GM13977 (cell line): ENCODE measurements at regions not wholly inside any gene's neighbourhood (a gene's known extent, or its start where the extent isn't known, plus 50 kb on each side); places are given as distances from the start of the nearest gene placed in this dataset.

ENCODE experiments used
- DNase-seq: peaks from one replicate; pipeline ENCODE4 v3.0.0; 2012; ENCODE audit warnings: low spot score
- CTCF ChIP-seq: IDR thresholded peaks from 2 replicates; pipeline ENCODE4 v1.5.1; 2012; ENCODE audit warnings: mild to moderate bottlenecking, control low read depth; ENCODE audit not compliant: insufficient read depth; ENCODE audit errors: extremely low read depth, missing control alignments
- in situ Hi-C: fragments of 300-500 bp; cut with MboI; formaldehyde crosslinking; loops from one replicate; pipeline ENCODE4 v1.12.0; 2022; ENCODE audit warnings: low sequenced_read_pairs, low pct_unique_long_range_greater_than_20kb, mixed read lengths, inconsistent platforms; ENCODE audit not compliant: unreplicated experiment

DNA sequence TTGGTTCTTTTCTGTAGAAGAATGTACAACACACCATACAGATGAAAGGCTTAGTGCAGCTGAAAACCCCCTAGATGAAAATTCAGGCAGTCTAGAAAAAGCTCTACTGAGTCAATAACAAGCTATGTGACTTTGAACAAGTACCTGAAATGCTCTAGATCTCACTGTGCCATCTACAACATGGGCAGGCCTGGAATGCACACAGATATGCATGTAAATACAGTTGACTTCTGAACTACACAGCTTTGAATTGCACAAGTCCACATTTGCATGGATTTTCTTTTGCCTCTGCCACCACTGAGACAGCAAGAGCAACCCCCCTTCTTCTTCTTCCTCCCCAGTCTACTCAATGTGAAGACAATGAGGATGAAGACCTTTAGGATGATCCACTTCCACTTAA is 98.4 kb downstream of the CNTN3 start:
- in situ Hi-C loops: no loop called here
- no peak for TF ChIP-seq CTCF
- no peak for DNase-seq

GRCh38 chr3:74515451-74515850 is 99.0 kb downstream of the CNTN3 start:
- TF ChIP-seq CTCF: no peak
- in situ Hi-C loops: no loop called here
- DNase-seq: no peak

DNA sequence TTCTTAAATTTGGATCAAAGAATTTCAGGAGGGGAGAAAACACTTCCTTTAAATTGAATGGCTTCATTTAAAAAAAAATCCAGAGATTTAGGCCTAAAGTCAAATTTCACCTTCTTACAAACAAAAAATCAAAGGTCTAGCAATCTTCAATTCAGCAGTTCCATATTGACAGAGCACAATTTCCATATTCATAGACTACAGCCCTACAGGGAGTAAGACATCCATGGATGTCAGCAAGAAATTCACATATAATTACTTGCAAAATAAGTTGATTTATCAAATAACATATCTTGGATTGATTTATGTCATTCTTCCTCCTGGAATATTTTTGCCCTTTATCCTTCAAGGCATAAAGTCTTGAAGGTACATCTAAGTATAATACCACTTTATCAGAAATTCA is 103.4 kb downstream of the CNTN3 start:
- in situ Hi-C loops: no loop called here

DNA sequence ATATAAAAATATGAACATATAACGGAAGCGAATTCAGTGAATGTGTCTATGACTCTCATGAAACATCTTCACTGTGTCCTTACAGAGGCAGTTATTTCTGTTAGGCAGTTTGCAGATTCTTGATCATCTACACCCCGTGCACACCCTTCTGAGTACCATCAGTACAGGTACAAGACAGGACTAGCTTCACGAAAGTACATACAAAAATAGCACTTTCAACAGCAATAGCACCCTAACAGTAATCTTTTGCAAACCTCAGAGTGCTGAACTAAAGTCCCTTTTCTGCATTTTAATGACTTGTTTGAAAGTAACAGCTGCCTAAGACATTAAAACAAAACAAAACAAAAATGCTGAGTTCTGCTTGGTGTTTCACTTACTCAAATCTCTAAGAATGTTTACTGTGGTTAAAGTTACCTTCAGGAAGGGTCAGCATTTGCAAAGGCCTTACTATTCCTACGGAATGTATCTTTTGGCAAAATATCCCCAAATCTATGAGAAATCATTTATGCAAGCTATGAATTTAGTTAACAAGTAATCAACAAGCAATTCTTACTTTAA is 104.1 kb downstream of the CNTN3 start:
- no peak for DNase-seq
- TF ChIP-seq CTCF: no peak
- in situ Hi-C loops: no loop called here

More for the DNA sequence above, 103.4 kb downstream of the CNTN3 start:
- DNase-seq: no peak
- no peak for TF ChIP-seq CTCF

DNA sequence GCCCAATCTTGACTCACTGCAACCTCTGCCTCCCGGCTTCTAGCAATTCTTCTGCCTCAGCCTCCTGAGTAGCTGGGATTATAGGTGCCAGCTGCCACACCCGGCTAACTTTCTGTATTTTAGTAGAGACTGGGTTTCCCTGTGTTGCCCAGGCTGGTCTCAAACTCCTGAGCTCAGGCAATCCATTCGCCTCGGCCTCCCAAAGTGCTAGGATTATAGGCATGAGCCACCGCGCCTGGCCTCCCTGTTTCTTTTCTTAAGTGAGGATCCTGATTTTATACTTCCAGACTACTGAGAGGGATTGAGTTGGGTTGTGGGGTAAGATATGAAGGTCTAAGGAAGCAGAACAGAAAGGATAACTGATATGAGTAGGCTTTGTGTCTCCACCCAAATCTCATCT is 106.8 kb downstream of the CNTN3 start:
- DNase-seq: no peak
- no peak for TF ChIP-seq CTCF
- in situ Hi-C loops: no loop called here

GRCh38 chr3:74506246-74506645 is 108.2 kb downstream of the CNTN3 start:
- in situ Hi-C loops: no loop called here
- TF ChIP-seq CTCF: no peak
- DNase-seq: no peak

GRCh38 chr3:74501007-74501406 is 113.5 kb downstream of the CNTN3 start:
- DNase-seq: no peak
- in situ Hi-C loops: no loop called here
- no peak for TF ChIP-seq CTCF
